Vagina (tissue), 2 donors: ENCODE measurements at regions not wholly inside any gene's neighbourhood (a gene's known extent, or its start where the extent isn't known, plus 50 kb on each side); places are given as distances from the start of the nearest gene placed in this dataset.
A peak's percentile ranks its signal among the peaks of the same experiment; 100 is the strongest.

Source experiments
- DNase-seq, 2 donors: peaks; one replicate each; pipeline ENCODE4 v3.0.0-alpha.2; 2017; ENCODE audit errors: extremely low spot score in 2 of 2
- H3K27ac ChIP-seq: fragments of 200-600 bp; sonication (generic); one replicate; pipeline ENCODE4 v1.5.1; 2019
- H3K27me3 ChIP-seq: fragments of 200-600 bp; sonication (generic); one replicate; pipeline ENCODE4 v1.5.1; 2019
- H3K36me3 ChIP-seq, 2 donors: fragments of 200-600 bp; sonication (generic); one replicate each; pipeline ENCODE4 v1.5.1; 2017 to 2019
- H3K4me1 ChIP-seq: fragments of 200-600 bp; sonication (generic); one replicate; pipeline ENCODE4 v1.5.1; 2019
- H3K4me3 ChIP-seq, 2 donors: fragments of 200-600 bp; sonication (generic); 1 replicate in 1 of 2; 2 replicates in 1 of 2; pipeline ENCODE4 v1.5.1; 2016 to 2019
- H3K9me3 ChIP-seq: fragments of 200-600 bp; sonication (generic); one replicate; pipeline ENCODE4 v1.5.1; 2019
- POLR2A ChIP-seq, 2 donors: fragments of 450-650 bp; IDR thresholded peaks; one replicate each; pipeline ENCODE4 v1.6.1; 2017; ENCODE audit warnings: antibody characterized with exemption in 2 of 2, mild to moderate bottlenecking in 2 of 2, moderate library complexity in 2 of 2
- POLR2AphosphoS5 ChIP-seq, 2 donors: sonication (generic); formaldehyde crosslinking; IDR thresholded peaks; one replicate each; pipeline ENCODE4 v1.9.0; 2017; ENCODE audit warnings: antibody characterized with exemption in 2 of 2, mild to moderate bottlenecking in 2 of 2, low read depth in 1 of 2; ENCODE audit not compliant: insufficient read depth in 1 of 2
- intact Hi-C: fragments of 100-400 bp; cut with DNase I; formaldehyde crosslinking; loops from one replicate; pipeline ENCODE4 v1.15.1; 2023
- TF ChIP-seq, protein P1 (sequence below), 3 experiments: fragments of 450-650 bp in 2 of 3; fragments of 200-600 bp in 1 of 3; sonication (generic) in 1 of 3; IDR thresholded peaks; one replicate each; pipeline ENCODE4 v1.5.1; 2017 to 2019; ENCODE audit warnings: antibody characterized with exemption in 3 of 3, mild to moderate bottlenecking in 2 of 3, moderate library complexity in 2 of 3

DNA sequence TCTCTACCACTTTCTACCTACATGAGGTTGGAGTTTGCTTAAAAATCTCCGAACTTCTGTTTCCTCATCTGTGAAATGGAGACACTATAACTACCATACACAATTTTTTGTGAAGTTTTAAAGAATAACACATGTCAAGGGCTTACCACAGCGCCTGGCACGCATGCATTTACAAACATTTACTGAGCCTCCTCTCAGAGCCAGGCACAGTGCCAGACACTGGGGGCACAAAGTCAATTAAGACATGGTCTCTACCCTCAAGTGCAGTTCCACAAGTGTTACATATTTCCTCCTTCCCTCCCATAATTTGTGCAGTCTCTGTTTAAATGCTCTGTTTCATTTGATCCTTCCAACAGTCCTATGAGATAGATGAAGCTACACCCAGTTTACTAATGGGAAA is 356.4 kb upstream of the ESRRG start:
- H3K27ac ChIP-seq = no peak overlapping the region
- intact Hi-C loops = no loop called here
- H3K9me3 ChIP-seq = no peaks in the 10 kb centered on the region
- H3K4me3 ChIP-seq = no peak overlapping the region
- no peaks in the 10 kb centered on the region for H3K36me3 ChIP-seq
- no peaks in the 10 kb centered on the region for H3K4me1 ChIP-seq
- no peak for DNase-seq
- TF ChIP-seq, protein P1, sequence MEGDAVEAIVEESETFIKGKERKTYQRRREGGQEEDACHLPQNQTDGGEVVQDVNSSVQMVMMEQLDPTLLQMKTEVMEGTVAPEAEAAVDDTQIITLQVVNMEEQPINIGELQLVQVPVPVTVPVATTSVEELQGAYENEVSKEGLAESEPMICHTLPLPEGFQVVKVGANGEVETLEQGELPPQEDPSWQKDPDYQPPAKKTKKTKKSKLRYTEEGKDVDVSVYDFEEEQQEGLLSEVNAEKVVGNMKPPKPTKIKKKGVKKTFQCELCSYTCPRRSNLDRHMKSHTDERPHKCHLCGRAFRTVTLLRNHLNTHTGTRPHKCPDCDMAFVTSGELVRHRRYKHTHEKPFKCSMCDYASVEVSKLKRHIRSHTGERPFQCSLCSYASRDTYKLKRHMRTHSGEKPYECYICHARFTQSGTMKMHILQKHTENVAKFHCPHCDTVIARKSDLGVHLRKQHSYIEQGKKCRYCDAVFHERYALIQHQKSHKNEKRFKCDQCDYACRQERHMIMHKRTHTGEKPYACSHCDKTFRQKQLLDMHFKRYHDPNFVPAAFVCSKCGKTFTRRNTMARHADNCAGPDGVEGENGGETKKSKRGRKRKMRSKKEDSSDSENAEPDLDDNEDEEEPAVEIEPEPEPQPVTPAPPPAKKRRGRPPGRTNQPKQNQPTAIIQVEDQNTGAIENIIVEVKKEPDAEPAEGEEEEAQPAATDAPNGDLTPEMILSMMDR (IDR thresholded peaks at IDR 0.05) = no peak
- TF ChIP-seq POLR2A (IDR thresholded peaks at IDR 0.05) (no peak), POLR2AphosphoS5 (IDR thresholded peaks at IDR 0.05; ENCODE audit: insufficient read depth in 1 of 2, low read depth in 1 of 2) (no peak)
- H3K27me3 ChIP-seq = no peaks in the 10 kb centered on the region

DNA sequence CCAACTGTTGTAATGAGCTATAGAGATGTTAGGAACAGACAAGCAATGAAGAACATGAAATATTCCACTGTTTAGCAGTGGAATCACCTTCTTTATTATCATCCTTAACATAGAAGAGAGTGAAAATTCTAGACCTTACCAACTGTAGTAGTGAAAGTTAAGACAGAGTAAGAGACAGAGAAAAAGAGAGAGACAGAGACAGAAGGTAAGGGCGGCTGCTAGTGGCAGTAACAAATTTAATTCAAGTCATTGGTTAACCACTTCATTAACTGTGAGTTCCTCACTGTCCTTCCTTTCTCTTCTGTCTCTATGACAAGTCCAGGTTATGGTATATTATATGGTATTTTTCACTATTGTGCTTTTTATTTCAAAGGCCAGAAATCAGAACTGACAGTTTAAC is 355.7 kb upstream of the ESRRG start:
- intact Hi-C loops = no loop called here
- no peak for DNase-seq
- H3K27me3 ChIP-seq = no peaks in the 10 kb centered on the region
- H3K36me3 ChIP-seq = no peaks in the 10 kb centered on the region
- no peaks in the 10 kb centered on the region for H3K9me3 ChIP-seq
- no peaks in the 10 kb centered on the region for H3K4me1 ChIP-seq
- H3K27ac ChIP-seq = no peak overlapping the region
- no peak for TF ChIP-seq POLR2A (IDR thresholded peaks at IDR 0.05)
- TF ChIP-seq, protein P1 (IDR thresholded peaks at IDR 0.05) = no peak
- no peak for TF ChIP-seq POLR2AphosphoS5 (IDR thresholded peaks at IDR 0.05; ENCODE audit: insufficient read depth in 1 of 2, low read depth in 1 of 2)
- no peak overlapping the region for H3K4me3 ChIP-seq

DNA sequence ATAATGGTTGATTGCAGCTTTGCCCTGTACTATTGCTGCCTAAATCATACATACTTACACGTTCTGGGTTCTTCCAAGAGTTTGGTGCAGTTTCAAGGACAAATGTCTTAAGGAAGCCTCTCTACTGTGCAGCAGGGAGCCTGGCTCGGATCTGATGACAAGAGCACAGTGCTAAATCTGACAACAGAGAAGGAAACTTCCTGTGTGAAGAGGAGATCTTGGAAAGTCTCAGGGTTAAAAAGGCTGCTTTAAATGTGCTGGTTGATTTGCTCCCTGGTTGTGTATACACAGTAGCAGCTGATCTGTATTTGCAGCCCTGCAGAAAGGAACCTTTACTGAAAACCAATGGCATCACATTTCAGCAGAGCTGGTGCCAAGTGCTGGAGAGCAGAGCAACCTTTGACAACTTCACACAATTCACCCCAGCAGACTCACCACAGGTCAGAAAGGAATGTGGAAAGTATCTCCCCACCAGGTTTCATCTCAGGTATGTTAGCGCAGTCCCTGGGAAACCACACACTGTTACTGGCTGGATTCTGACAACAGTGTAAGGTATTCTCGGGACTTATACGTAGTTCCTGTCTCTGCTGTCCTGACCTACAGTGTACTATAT is 355.0 kb upstream of the ESRRG start:
- no peak overlapping the region for H3K27ac ChIP-seq
- intact Hi-C loops = no loop called here
- no peaks in the 10 kb centered on the region for H3K4me1 ChIP-seq
- TF ChIP-seq POLR2AphosphoS5 (IDR thresholded peaks at IDR 0.05; ENCODE audit: insufficient read depth in 1 of 2, low read depth in 1 of 2) = no peak
- no peak for TF ChIP-seq POLR2A (IDR thresholded peaks at IDR 0.05)
- no peaks in the 10 kb centered on the region for H3K36me3 ChIP-seq
- no peak overlapping the region for H3K4me3 ChIP-seq
- no peaks in the 10 kb centered on the region for H3K9me3 ChIP-seq
- no peaks in the 10 kb centered on the region for H3K27me3 ChIP-seq
- DNase-seq = no peak

DNA sequence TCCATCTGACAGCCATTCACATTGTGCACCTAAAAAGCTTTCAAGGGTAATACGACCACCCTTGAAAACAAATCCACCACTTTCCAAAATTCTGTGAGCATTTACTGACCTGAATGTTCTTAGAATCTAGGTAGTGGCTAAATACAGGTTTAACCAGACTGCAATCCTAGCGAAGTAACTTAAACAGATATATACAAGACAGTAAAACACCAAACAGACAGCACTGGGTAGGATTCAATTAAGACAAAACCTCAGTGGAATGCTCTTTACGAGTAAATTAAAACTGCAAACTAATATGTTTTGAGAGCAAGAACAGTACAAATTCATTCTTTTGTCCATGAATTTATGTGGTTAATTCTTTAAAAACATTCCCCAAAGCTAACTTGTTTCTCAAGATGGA is 354.2 kb upstream of the ESRRG start:
- peak overlapping the region in 1 of 2 donors; percentile 4 for H3K4me3 ChIP-seq
- TF ChIP-seq POLR2AphosphoS5 (IDR thresholded peaks at IDR 0.05; ENCODE audit: insufficient read depth in 1 of 2, low read depth in 1 of 2) = no peak
- no peak for TF ChIP-seq POLR2A (IDR thresholded peaks at IDR 0.05)
- TF ChIP-seq, protein P1 (IDR thresholded peaks at IDR 0.05) = no peak
- intact Hi-C loops = no loop called here
- no peaks in the 10 kb centered on the region for H3K27me3 ChIP-seq
- no peak for DNase-seq
- H3K9me3 ChIP-seq = no peaks in the 10 kb centered on the region
- no peak overlapping the region for H3K27ac ChIP-seq
- no peaks in the 10 kb centered on the region for H3K36me3 ChIP-seq
- no peaks in the 10 kb centered on the region for H3K4me1 ChIP-seq

DNA sequence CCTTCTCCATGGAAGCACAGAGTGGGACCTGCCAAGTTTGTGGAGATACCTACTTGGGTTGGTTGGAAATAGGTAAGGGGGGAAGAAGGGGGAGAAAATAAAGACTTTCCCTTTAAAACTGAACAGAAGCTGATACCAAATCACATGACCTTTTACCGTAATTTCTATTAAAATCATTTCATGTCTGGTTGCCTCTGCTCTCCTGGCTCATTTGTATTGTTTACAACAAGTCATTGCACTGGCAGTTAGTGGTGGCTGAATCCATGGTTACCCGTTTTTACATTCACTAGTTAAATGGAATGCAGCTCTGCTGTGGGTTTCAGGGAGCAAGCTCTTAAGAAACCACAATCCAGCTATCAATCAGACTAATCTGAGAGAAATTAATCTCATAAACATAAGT is 353.7 kb upstream of the ESRRG start:
- Histone ChIP-seq H3K4me3 (no peak overlapping the region), H3K36me3 (no peaks in the 10 kb centered on the region), H3K27me3 (no peaks in the 10 kb centered on the region), H3K27ac (no peak overlapping the region), H3K9me3 (no peaks in the 10 kb centered on the region), H3K4me1 (no peaks in the 10 kb centered on the region)
- TF ChIP-seq POLR2A (IDR thresholded peaks at IDR 0.05) (no peak), POLR2AphosphoS5 (IDR thresholded peaks at IDR 0.05; ENCODE audit: insufficient read depth in 1 of 2, low read depth in 1 of 2) (no peak)
- TF ChIP-seq, protein P1 (IDR thresholded peaks at IDR 0.05) = no peak
- no peak for DNase-seq
- intact Hi-C loops = no loop called here
